MM.1S (cell line): ENCODE measurements at regions not wholly inside any gene's neighbourhood (a gene's known extent, or its start where the extent isn't known, plus 50 kb on each side); places are given as distances from the start of the nearest gene placed in this dataset.

Experiments used
- DNase-seq: peaks from one replicate; pipeline ENCODE4 v3.0.0-alpha.2; 2015
- H2AFZ ChIP-seq: fragments of 300-600 bp; sonication (generic); 2 replicates; pipeline ENCODE4 v1.6.0; 2016; ENCODE audit warnings: antibody characterized with exemption, low read length
- H3F3A ChIP-seq: fragments of 300-600 bp; sonication (generic); 2 replicates; pipeline ENCODE4 v1.6.1; 2016; ENCODE audit warnings: mild to moderate bottlenecking, antibody characterized with exemption, low read length, moderate library complexity, mixed read lengths; ENCODE audit not compliant: insufficient read depth
- H3K27ac ChIP-seq: fragments of 300-600 bp; sonication (generic); 2 replicates; pipeline ENCODE4 v1.5.1; 2016; ENCODE audit warnings: mild to moderate bottlenecking, low read length
- H3K27me3 ChIP-seq: fragments of 300-600 bp; sonication (generic); replicated peaks from 2 replicates; pipeline ENCODE4 v1.6.0; 2016; ENCODE audit warnings: low read length; ENCODE audit not compliant: insufficient read depth
- H3K36me3 ChIP-seq: fragments of 300-600 bp; sonication (generic); replicated peaks from 2 replicates; pipeline ENCODE4 v1.6.1; 2016; ENCODE audit warnings: mild to moderate bottlenecking, low read length, mixed read lengths; ENCODE audit not compliant: insufficient read depth
- H3K4me1 ChIP-seq: fragments of 300-600 bp; sonication (generic); 2 replicates; pipeline ENCODE4 v1.6.1; 2016; ENCODE audit warnings: low read length, mixed read lengths
- H3K4me2 ChIP-seq: fragments of 300-600 bp; sonication (generic); 2 replicates; pipeline ENCODE4 v1.6.0; 2016; ENCODE audit warnings: low read depth, low read length
- H3K4me3 ChIP-seq: fragments of 300-600 bp; sonication (generic); 2 replicates; pipeline ENCODE4 v1.5.1; 2016; ENCODE audit warnings: low read length, mixed read lengths
- H3K79me2 ChIP-seq: fragments of 300-600 bp; sonication (generic); 2 replicates; pipeline ENCODE4 v1.6.1; 2016; ENCODE audit warnings: mixed run types, low read length, mixed read lengths
- H3K9ac ChIP-seq: fragments of 300-600 bp; sonication (generic); 2 replicates; pipeline ENCODE4 v1.6.1; 2016; ENCODE audit warnings: low read length, mixed read lengths
- H3K9me2 ChIP-seq: fragments of 300-600 bp; sonication (generic); replicated peaks from 2 replicates; pipeline ENCODE4 v1.6.1; 2016; ENCODE audit warnings: mild to moderate bottlenecking, low read length, mixed read lengths; ENCODE audit not compliant: insufficient read depth
- H3K9me3 ChIP-seq: fragments of 300-600 bp; sonication (generic); replicated peaks from 2 replicates; pipeline ENCODE4 v1.6.1; 2016; ENCODE audit warnings: mild to moderate bottlenecking, low read length, mixed read lengths; ENCODE audit not compliant: insufficient read depth
- H4K20me1 ChIP-seq: fragments of 300-600 bp; sonication (generic); 2 replicates; pipeline ENCODE4 v1.6.1; 2016; ENCODE audit warnings: mild to moderate bottlenecking, low read length, moderate library complexity, mixed read lengths; ENCODE audit not compliant: insufficient read depth
- CTCF ChIP-seq: fragments of 300-600 bp; sonication (generic); IDR thresholded peaks from 2 replicates; pipeline ENCODE4 v1.5.1; 2016; ENCODE audit warnings: antibody characterized with exemption, low read length, mixed read lengths
- EZH2 ChIP-seq: fragments of 300-600 bp; sonication (generic); optimal IDR thresholded peaks from 2 replicates; pipeline ENCODE3; 2017; ENCODE audit warnings: low read depth, mild to moderate bottlenecking, antibody characterized with exemption, low read length, mixed read lengths
- EZH2phosphoT487 ChIP-seq: fragments of 300-600 bp; sonication (generic); IDR thresholded peaks from 2 replicates; pipeline ENCODE4 v1.6.1; 2018; ENCODE audit warnings: antibody characterized with exemption, low read length

GRCh38 chr16:66152823-66153393 is 213.6 kb upstream of the CDH5 start:
- H3K27me3 ChIP-seq, result no peaks in the 10 kb centered on the region
- H3K79me2 ChIP-seq, result no peaks in the 10 kb centered on the region
- H3K9me3 ChIP-seq, result no peaks in the 10 kb centered on the region
- no peak overlapping the region for H3K9ac ChIP-seq
- no peaks in the 10 kb centered on the region for H3F3A ChIP-seq
- H3K27ac ChIP-seq, result no peak overlapping the region
- no peak for TF ChIP-seq EZH2phosphoT487
- TF ChIP-seq EZH2, result no peak
- no peak for TF ChIP-seq CTCF
- H3K9me2 ChIP-seq, result no peaks in the 10 kb centered on the region
- H3K4me1 ChIP-seq, result 0 out of 2 replicates have a peak, but pooled peaks cover 5% of the 10 kb centered on the region
- no peak overlapping the region for H3K4me2 ChIP-seq
- H4K20me1 ChIP-seq, result no peaks in the 10 kb centered on the region
- no peak overlapping the region for H3K4me3 ChIP-seq
- DNase-seq, result no peak
- H2AFZ ChIP-seq, result no peak overlapping the region
- H3K36me3 ChIP-seq, result no peaks in the 10 kb centered on the region

- Histone ChIP-seq H3K9me3 (no peaks in the 10 kb centered on the region), H3K9me2 (no peaks in the 10 kb centered on the region), H3K4me3 (no peak overlapping the region), H3K27ac (no peak overlapping the region), H3F3A (no peaks in the 10 kb centered on the region), H2AFZ (no peak overlapping the region), H3K27me3 (no peaks in the 10 kb centered on the region), H3K79me2 (no peaks in the 10 kb centered on the region), H3K4me1 (0 out of 2 replicates have a peak, but pooled peaks cover 5% of the 10 kb centered on the region), H3K9ac (no peak overlapping the region), H4K20me1 (no peaks in the 10 kb centered on the region), H3K4me2 (no peak overlapping the region), H3K36me3 (no peaks in the 10 kb centered on the region)
- DNase-seq, result no peak
- no peak for TF ChIP-seq EZH2phosphoT487
- no peak for TF ChIP-seq EZH2
- no peak for TF ChIP-seq CTCF
These were observed 214.3 kb upstream of the CDH5 start for GRCh38 chr16:66152181-66152580.

- no peaks in the 10 kb centered on the region for H3K9me3 ChIP-seq
- H3K9me2 ChIP-seq, result no peaks in the 10 kb centered on the region
- no peaks in the 10 kb centered on the region for H3K36me3 ChIP-seq
- H3K4me1 ChIP-seq, result 0 out of 2 replicates have a peak, but pooled peaks cover 5% of the 10 kb centered on the region
- TF ChIP-seq EZH2phosphoT487, result no peak
- TF ChIP-seq CTCF, result no peak
- TF ChIP-seq EZH2, result no peak
- H3K27me3 ChIP-seq, result no peaks in the 10 kb centered on the region
- no peaks in the 10 kb centered on the region for H3F3A ChIP-seq
- no peak overlapping the region for H3K4me3 ChIP-seq
- H3K4me2 ChIP-seq, result 0 out of 2 replicates have a peak overlapping the region, but pooled peaks have one; percentile 0
- no peak overlapping the region for H2AFZ ChIP-seq
- H3K9ac ChIP-seq, result no peak overlapping the region
- H3K79me2 ChIP-seq, result no peaks in the 10 kb centered on the region
- no peaks in the 10 kb centered on the region for H4K20me1 ChIP-seq
- peak; percentile 51 for DNase-seq
- H3K27ac ChIP-seq, result no peak overlapping the region
These were observed 215.6 kb upstream of the CDH5 start for GRCh38 chr16:66150698-66151482.
